Esophagus (tissue), 2 donors: ENCODE measurements at regions not wholly inside any gene's neighbourhood (a gene's known extent, or its start where the extent isn't known, plus 50 kb on each side); places are given as distances from the start of the nearest gene placed in this dataset.

ENCODE experiments used
- H3K27ac ChIP-seq, 2 donors: one replicate each; pipeline ENCODE4 v1.5.1; 2013; ENCODE audit warnings: low read depth in 2 of 2, mild to moderate bottlenecking in 2 of 2, inconsistent platforms in 1 of 2, low read length in 1 of 2, moderate library complexity in 1 of 2
- H3K27me3 ChIP-seq, 2 donors: one replicate each; pipeline ENCODE4 v1.6.1; 2013; ENCODE audit warnings: low read length in 2 of 2, control low read depth in 1 of 2, mild to moderate bottlenecking in 1 of 2; ENCODE audit not compliant: insufficient read depth in 2 of 2, control insufficient read depth in 1 of 2
- H3K36me3 ChIP-seq, 2 donors: one replicate each; pipeline ENCODE4 v1.6.1; 2013; ENCODE audit warnings: low read length in 1 of 2; ENCODE audit not compliant: control insufficient read depth in 2 of 2, insufficient read depth in 2 of 2
- H3K4me1 ChIP-seq, 2 donors: one replicate each; pipeline ENCODE4 v1.6.1; 2013; ENCODE audit warnings: low read length in 1 of 2; ENCODE audit not compliant: control insufficient read depth in 2 of 2, insufficient read depth in 2 of 2
- H3K4me3 ChIP-seq, 2 donors: one replicate each; pipeline ENCODE4 v1.5.1; 2013; ENCODE audit warnings: low read length in 2 of 2, mild to moderate bottlenecking in 2 of 2, low read depth in 1 of 2, moderate library complexity in 1 of 2
- H3K9me3 ChIP-seq, 2 donors: one replicate each; pipeline ENCODE4 v1.6.1; 2013; ENCODE audit warnings: mild to moderate bottlenecking in 2 of 2, low read depth in 1 of 2, low read length in 1 of 2, moderate library complexity in 1 of 2; ENCODE audit not compliant: control insufficient read depth in 2 of 2, insufficient read depth in 1 of 2
- WGBS, 2 donors: extraction: QIAGEN DNeasy Blood & Tissue Kit; methylation state at CpG; one replicate each; pipeline ENCODE4 v1.1.7; 2013; 5-methylcytosine and 5-hydroxymethylcytosine counted together
- donor health status: healthy with polysubstance abuse.
- donor health status: Bipolar disorder and iron deficiency.

- Histone ChIP-seq H3K36me3 (no peaks in the 10 kb centered on the region), H3K27ac (no peak overlapping the region), H3K4me3 (no peak overlapping the region), H3K4me1 (no peaks in the 10 kb centered on the region), H3K27me3 (no peaks in the 10 kb centered on the region), H3K9me3 (no peaks in the 10 kb centered on the region)
Measured at GRCh38 chr13:82364525-82364924, 1517.7 kb downstream of the SLITRK1 start.

- Histone ChIP-seq H3K9me3 (no peaks in the 10 kb centered on the region), H3K36me3 (no peaks in the 10 kb centered on the region), H3K27ac (no peak overlapping the region), H3K4me1 (no peaks in the 10 kb centered on the region), H3K4me3 (no peak overlapping the region), H3K27me3 (no peaks in the 10 kb centered on the region)
- WGBS, 2 donors = 47 to 57% methylated on average over 1 of the region's 1 CpG
Measured at GRCh38 chr13:82358284-82358683, 1524.0 kb downstream of the SLITRK1 start.

GRCh38 chr13:82356667-82357410 lies 1525.4 kb downstream of the SLITRK1 start:
- H3K4me1 ChIP-seq = no peaks in the 10 kb centered on the region
- H3K36me3 ChIP-seq = no peaks in the 10 kb centered on the region
- 50 to 53% methylated on average over 5 of the region's 5 CpGs for WGBS, 2 donors
- H3K27ac ChIP-seq = no peak overlapping the region
- no peak overlapping the region for H3K4me3 ChIP-seq
- no peaks in the 10 kb centered on the region for H3K27me3 ChIP-seq
- no peaks in the 10 kb centered on the region for H3K9me3 ChIP-seq

- Histone ChIP-seq H3K9me3 (no peaks in the 10 kb centered on the region), H3K36me3 (no peaks in the 10 kb centered on the region), H3K27me3 (no peaks in the 10 kb centered on the region), H3K4me1 (no peaks in the 10 kb centered on the region), H3K4me3 (no peak overlapping the region), H3K27ac (no peak overlapping the region)
- WGBS, 2 donors = 65 to 70% methylated on average over 1 of the region's 1 CpG
Measured at GRCh38 chr13:82344867-82345266, 1537.4 kb downstream of the SLITRK1 start.

- 77 to 82% methylated on average over 1 of the region's 1 CpG for WGBS, 2 donors
- H3K4me1 ChIP-seq = no peaks in the 10 kb centered on the region
- H3K9me3 ChIP-seq = no peaks in the 10 kb centered on the region
- no peak overlapping the region for H3K27ac ChIP-seq
- H3K4me3 ChIP-seq = no peak overlapping the region
- no peaks in the 10 kb centered on the region for H3K36me3 ChIP-seq
- no peaks in the 10 kb centered on the region for H3K27me3 ChIP-seq
Measured at GRCh38 chr13:82341116-82341515, 1541.2 kb downstream of the SLITRK1 start.

GRCh38 chr13:82330499-82330898 lies 1551.8 kb downstream of the SLITRK1 start:
- WGBS, 2 donors = 58 to 72% methylated on average over 5 of the region's 5 CpGs
- Histone ChIP-seq H3K27ac (no peak overlapping the region), H3K9me3 (no peaks in the 10 kb centered on the region), H3K27me3 (no peaks in the 10 kb centered on the region), H3K36me3 (no peaks in the 10 kb centered on the region), H3K4me1 (no peaks in the 10 kb centered on the region), H3K4me3 (no peak overlapping the region)

- H3K9me3 ChIP-seq = no peaks in the 10 kb centered on the region
- H3K4me1 ChIP-seq = no peaks in the 10 kb centered on the region
- H3K27me3 ChIP-seq = no peaks in the 10 kb centered on the region
- H3K27ac ChIP-seq = no peak overlapping the region
- WGBS, 2 donors = 74 to 77% methylated on average over 5 of the region's 5 CpGs
- no peaks in the 10 kb centered on the region for H3K36me3 ChIP-seq
- H3K4me3 ChIP-seq = no peak overlapping the region
Measured at GRCh38 chr13:82323101-82323500, 1559.2 kb downstream of the SLITRK1 start.

GRCh38 chr13:82305588-82305987 lies 1576.7 kb downstream of the SLITRK1 start:
- Histone ChIP-seq H3K4me3 (no peak overlapping the region), H3K4me1 (no peaks in the 10 kb centered on the region), H3K27ac (no peak overlapping the region), H3K9me3 (peaks cover 0 to 4% of the 10 kb centered on the region in 2 donors), H3K27me3 (no peaks in the 10 kb centered on the region), H3K36me3 (no peaks in the 10 kb centered on the region)
- 74 to 88% methylated on average over 1 of the region's 1 CpG for WGBS, 2 donors

- Histone ChIP-seq H3K36me3 (no peaks in the 10 kb centered on the region), H3K4me3 (no peak overlapping the region), H3K27me3 (no peaks in the 10 kb centered on the region), H3K4me1 (no peaks in the 10 kb centered on the region), H3K9me3 (no peaks in the 10 kb centered on the region), H3K27ac (no peak overlapping the region)
- 88 to 90% methylated on average over 5 of the region's 5 CpGs for WGBS, 2 donors
Measured at GRCh38 chr13:82298106-82298505, 1584.2 kb downstream of the SLITRK1 start.

GRCh38 chr13:82294226-82294625 lies 1588.0 kb downstream of the SLITRK1 start:
- Histone ChIP-seq H3K4me1 (no peaks in the 10 kb centered on the region), H3K27me3 (no peaks in the 10 kb centered on the region), H3K9me3 (no peaks in the 10 kb centered on the region), H3K4me3 (no peak overlapping the region), H3K36me3 (no peaks in the 10 kb centered on the region), H3K27ac (no peak overlapping the region)
- 92 to 93% methylated on average over 6 of the region's 6 CpGs for WGBS, 2 donors
